ENCODE measurements at regions not wholly inside any gene's neighbourhood (a gene's known extent, or its start where the extent isn't known, plus 50 kb on each side); places are given as distances from the start of the nearest gene placed in this dataset.

DNA sequence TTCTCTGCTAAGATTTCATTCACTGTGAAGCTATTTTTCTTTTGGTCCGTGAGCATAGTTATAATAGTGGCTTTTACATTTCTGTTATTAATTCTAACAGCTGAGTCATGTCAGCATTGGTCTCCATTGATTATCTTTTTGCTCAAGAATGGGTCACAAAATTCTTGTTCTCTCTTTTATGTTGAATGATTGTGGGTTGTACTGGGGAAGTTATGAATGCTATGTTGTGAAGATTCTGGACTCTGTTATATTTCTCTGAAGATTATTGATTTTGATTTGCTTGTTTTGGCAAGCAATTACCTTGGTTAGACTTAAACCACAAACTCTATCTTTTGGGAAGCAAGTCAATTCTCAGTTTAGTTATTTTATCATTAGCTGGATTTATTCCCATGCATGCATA is 98.8 kb downstream of the IRX5 start:
- H3K27ac ChIP-seq, result no peak overlapping the region
- TF ChIP-seq, protein P1, sequence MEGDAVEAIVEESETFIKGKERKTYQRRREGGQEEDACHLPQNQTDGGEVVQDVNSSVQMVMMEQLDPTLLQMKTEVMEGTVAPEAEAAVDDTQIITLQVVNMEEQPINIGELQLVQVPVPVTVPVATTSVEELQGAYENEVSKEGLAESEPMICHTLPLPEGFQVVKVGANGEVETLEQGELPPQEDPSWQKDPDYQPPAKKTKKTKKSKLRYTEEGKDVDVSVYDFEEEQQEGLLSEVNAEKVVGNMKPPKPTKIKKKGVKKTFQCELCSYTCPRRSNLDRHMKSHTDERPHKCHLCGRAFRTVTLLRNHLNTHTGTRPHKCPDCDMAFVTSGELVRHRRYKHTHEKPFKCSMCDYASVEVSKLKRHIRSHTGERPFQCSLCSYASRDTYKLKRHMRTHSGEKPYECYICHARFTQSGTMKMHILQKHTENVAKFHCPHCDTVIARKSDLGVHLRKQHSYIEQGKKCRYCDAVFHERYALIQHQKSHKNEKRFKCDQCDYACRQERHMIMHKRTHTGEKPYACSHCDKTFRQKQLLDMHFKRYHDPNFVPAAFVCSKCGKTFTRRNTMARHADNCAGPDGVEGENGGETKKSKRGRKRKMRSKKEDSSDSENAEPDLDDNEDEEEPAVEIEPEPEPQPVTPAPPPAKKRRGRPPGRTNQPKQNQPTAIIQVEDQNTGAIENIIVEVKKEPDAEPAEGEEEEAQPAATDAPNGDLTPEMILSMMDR (IDR thresholded peaks at IDR 0.05), result no peak
- TF ChIP-seq ZFX (IDR thresholded peaks at IDR 0.05; ENCODE audit: borderline replicate concordance), result no peak

DNA sequence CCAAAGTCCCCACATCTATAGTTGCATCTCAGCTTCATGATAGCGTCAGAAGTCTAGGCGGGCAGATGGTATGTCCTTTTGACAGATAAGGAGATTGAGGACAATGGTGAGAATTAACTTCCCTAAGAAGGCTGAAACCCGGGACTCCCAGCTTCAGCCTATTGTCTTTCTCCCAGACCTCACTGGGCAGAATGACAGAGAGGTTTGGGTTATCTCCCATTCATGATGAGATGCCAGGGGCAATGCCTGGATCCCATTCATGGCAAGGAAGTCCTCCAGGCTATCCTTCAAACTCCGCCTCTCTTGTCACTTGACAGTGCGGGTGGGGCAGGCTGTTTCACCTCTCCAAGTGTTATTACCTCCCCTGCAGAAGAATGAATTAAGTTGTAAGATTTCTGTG is 100.3 kb downstream of the IRX5 start:
- no peak overlapping the region for H3K27ac ChIP-seq
- TF ChIP-seq, protein P1 (IDR thresholded peaks at IDR 0.05), result no peak
- TF ChIP-seq ZFX (IDR thresholded peaks at IDR 0.05; ENCODE audit: borderline replicate concordance), result no peak

DNA sequence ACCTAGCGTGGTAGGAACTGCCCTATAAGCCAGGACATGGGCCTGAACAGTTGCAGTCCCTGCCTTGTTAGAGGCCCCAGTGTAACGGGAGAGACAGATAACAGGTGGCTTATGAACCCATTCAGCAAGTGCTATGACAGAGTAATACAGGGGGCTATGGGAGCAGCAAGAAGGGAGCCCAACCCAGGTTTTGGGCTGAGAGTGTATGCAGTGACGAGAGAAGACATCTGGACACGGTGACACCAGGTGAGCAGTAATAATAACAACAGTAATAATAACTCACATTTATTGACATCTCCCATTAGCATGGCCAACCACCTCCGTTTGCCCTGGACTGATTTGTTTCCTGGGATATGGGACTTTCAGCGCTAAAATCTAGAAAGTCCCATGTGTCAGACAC is 100.8 kb downstream of the IRX5 start:
- no peak for TF ChIP-seq ZFX (IDR thresholded peaks at IDR 0.05; ENCODE audit: borderline replicate concordance)
- TF ChIP-seq, protein P1 (IDR thresholded peaks at IDR 0.05), result no peak
- H3K27ac ChIP-seq, result no peak overlapping the region

DNA sequence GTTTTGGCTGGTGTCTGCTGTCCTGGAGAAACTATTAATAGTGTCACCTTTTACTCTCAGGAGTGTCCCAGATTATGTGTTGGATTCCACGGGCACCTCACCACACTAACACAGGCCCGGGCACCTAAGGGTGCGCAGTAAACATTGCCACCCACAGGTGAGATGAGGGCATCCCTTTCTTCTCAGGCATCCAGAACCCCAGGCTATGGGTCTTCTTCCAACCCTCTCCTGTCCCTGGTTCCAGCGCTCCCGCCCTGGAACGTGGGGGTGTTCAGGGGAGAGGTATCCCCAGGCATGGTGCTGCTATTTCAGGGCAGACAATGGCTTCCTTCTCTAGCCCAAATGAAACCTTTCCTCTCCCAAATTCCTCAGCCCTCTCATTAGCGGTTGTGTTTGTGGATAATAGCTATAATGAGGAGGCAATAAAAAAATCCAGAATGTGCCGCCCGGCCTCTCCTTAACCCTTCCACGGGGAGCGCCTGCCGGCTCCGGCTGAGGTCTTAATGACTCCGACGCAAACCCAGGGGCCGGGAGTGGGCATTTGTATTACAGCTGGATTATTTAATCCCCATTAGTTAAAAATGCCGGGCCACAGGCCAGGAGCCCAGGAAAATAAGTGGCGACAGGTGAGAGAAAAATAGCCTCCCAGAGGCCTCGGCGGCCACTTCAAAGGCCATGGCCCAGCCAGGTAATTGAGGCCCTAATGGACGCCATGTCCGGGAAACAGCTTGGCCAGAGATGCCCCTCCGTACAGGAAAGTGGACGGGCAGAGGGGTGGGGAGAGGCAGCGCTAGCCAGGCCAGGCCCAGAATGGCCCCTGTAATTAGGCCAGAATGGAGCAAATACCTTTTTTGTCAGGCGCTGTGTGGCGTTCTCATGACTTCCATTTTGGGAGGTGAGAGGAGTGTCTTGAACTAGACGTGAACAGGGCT is 102.8 kb downstream of the IRX5 start:
- no peak for TF ChIP-seq ZFX (IDR thresholded peaks at IDR 0.05; ENCODE audit: borderline replicate concordance)
- TF ChIP-seq, protein P1 (IDR thresholded peaks at IDR 0.05), result no peak
- H3K27ac ChIP-seq, result no peak overlapping the region

DNA sequence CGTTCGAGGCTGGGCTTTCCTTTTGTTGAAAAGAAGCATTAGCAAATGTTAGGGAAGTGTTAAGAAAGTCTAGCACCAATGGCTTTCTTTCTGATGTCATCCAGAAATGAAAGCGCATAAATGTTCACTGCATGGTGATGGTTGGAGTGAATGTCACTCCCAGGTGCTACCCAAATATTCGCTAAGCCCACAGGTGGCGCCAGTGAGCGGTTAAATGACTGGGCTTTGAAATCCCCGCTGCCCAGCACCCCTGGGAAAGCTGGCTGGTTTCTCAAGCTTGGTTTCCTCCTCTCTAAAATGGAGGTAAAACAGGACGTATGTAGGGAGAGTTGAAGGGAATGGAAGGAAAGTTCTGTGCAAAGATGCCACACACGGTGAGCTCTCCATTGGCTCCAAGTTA is 104.4 kb downstream of the IRX5 start:
- no peak overlapping the region for H3K27ac ChIP-seq
- TF ChIP-seq, protein P1 (IDR thresholded peaks at IDR 0.05), result peak; percentile 80
- TF ChIP-seq ZFX (IDR thresholded peaks at IDR 0.05; ENCODE audit: borderline replicate concordance), result no peak

DNA sequence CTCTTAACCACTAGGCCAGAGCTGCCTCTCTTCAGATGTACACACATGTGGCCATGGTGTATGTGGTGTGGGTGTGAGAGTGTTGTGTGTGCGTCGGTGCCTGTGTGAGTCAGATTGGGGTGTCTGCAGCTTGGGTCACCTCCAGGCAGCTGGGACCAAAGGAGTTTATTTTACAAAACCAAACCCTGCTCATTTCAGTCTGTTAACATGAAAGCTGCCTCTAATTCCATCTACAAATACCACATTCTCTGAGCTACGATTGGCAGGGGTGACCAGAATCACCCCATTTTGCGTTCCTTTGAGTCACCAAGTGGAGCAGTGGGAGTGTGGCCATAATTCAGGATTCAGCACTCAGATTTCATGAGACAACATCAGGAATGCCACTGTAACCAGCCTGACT is 105.3 kb downstream of the IRX5 start:
- no peak overlapping the region for H3K27ac ChIP-seq
- TF ChIP-seq, protein P1 (IDR thresholded peaks at IDR 0.05), result no peak
- no peak for TF ChIP-seq ZFX (IDR thresholded peaks at IDR 0.05; ENCODE audit: borderline replicate concordance)

DNA sequence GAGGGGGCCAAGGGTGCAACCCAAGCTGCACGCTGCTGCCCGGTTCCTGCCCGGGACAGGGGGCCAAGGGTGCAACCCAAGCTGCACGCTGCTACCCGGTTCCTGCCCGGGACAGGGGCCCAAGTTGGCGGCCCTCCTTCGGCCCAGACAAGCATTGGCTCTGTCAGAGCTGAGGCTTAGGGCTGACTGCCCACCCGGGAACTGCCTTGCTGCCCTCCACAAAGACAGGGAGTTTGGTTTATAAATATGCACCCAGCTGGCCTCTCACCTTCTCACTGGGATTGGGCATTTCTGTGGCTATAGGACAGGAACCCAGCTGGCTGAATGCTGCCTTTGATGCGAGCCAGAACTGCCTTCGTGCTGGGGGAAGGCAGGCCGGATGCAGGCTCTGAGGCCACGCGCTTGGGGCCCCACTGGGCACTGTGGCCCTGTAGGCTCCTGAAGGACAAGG is 105.7 kb downstream of the IRX5 start:
- TF ChIP-seq, protein P1 (IDR thresholded peaks at IDR 0.05), result no peak
- no peak for TF ChIP-seq ZFX (IDR thresholded peaks at IDR 0.05; ENCODE audit: borderline replicate concordance)
- H3K27ac ChIP-seq, result no peak overlapping the region

Data from 22Rv1 (cell line).